ENCODE measurements at regions not wholly inside any gene's neighbourhood (a gene's known extent, or its start where the extent isn't known, plus 50 kb on each side); places are given as distances from the start of the nearest gene placed in this dataset.

GRCh38 chr7:121741896-121742295 lies 131.1 kb upstream of the PTPRZ1 start:
- TF ChIP-seq EZH2phosphoT487 (IDR thresholded peaks at IDR 0.05; ENCODE audit: borderline replicate concordance) (no peak), CTCF (conservative IDR thresholded peaks at IDR 0.05; ENCODE audit: low read length) (no peak)

All from Loucy (cell line).